ENCODE measurements at regions not wholly inside any gene's neighbourhood (a gene's known extent, or its start where the extent isn't known, plus 50 kb on each side); places are given as distances from the start of the nearest gene placed in this dataset.
"Not testable (repeated sequence)": the region's sequence is repeated elsewhere in the genome, so short reads cannot be mapped to it uniquely, and the experiment has no call there.

GRCh38 chr7:16933296-16934279 lies 51.8 kb upstream of the AGR3 start:
- DNase-seq (ENCODE audit: low read depth): no peak

GRCh38 chr7:16934722-16935340 lies 53.0 kb upstream of the AGR3 start:
- DNase-seq (ENCODE audit: low read depth): no peak

- no peak for DNase-seq (ENCODE audit: low read depth)
Observed at GRCh38 chr7:16935341-16935735, 53.6 kb upstream of the AGR3 start.

- no peak for DNase-seq (ENCODE audit: low read depth)
Observed at GRCh38 chr7:16936626-16937422, 55.0 kb upstream of the AGR3 start.

GRCh38 chr7:16939161-16939560 lies 57.4 kb upstream of the AGR3 start:
- DNase-seq (ENCODE audit: low read depth): no peak

GRCh38 chr7:16940776-16941175 lies 59.0 kb upstream of the AGR3 start:
- DNase-seq (ENCODE audit: low read depth): no peak

- DNase-seq (ENCODE audit: low read depth): no peak
Observed at GRCh38 chr7:16942929-16943509, 61.2 kb upstream of the AGR3 start.

GRCh38 chr7:16944936-16945335 lies 63.2 kb upstream of the AGR3 start:
- no peak for DNase-seq (ENCODE audit: low read depth)

GRCh38 chr7:16945372-16945771 lies 63.6 kb upstream of the AGR3 start:
- DNase-seq (ENCODE audit: low read depth): no peak

GRCh38 chr7:16948110-16948509 lies 66.3 kb upstream of the AGR3 start:
- not testable (repeated sequence) for DNase-seq (ENCODE audit: low read depth)

- no peak for DNase-seq (ENCODE audit: low read depth)
Observed at GRCh38 chr7:16951483-16952080, 69.8 kb upstream of the AGR3 start.

- DNase-seq (ENCODE audit: low read depth): no peak
Observed at GRCh38 chr7:16954321-16954720, 72.5 kb upstream of the AGR3 start.

GRCh38 chr7:16958724-16959123 lies 76.9 kb upstream of the AGR3 start:
- no peak for DNase-seq (ENCODE audit: low read depth)

- no peak for DNase-seq (ENCODE audit: low read depth)
Observed at GRCh38 chr7:16960337-16960965, 78.7 kb upstream of the AGR3 start.

- no peak for DNase-seq (ENCODE audit: low read depth)
Observed at GRCh38 chr7:16961641-16962040, 79.9 kb upstream of the AGR3 start.

- DNase-seq (ENCODE audit: low read depth): no peak
Observed at GRCh38 chr7:16963044-16963443, 81.3 kb upstream of the AGR3 start.

GRCh38 chr7:16965697-16966096 lies 83.9 kb upstream of the AGR3 start:
- DNase-seq (ENCODE audit: low read depth): not testable (repeated sequence)

- no peak for DNase-seq (ENCODE audit: low read depth)
Observed at GRCh38 chr7:16967300-16967811, 85.6 kb upstream of the AGR3 start.

GRCh38 chr7:16970732-16971482 lies 89.1 kb upstream of the AGR3 start:
- DNase-seq (ENCODE audit: low read depth): no peak

GRCh38 chr7:16975712-16976111 lies 93.9 kb upstream of the AGR3 start:
- no peak for DNase-seq (ENCODE audit: low read depth)
